GM03348 (cell line): ENCODE measurements at regions not wholly inside any gene's neighbourhood (a gene's known extent, or its start where the extent isn't known, plus 50 kb on each side); places are given as distances from the start of the nearest gene placed in this dataset.

ENCODE experiments used
- DNase-seq: peaks from one replicate; pipeline ENCODE4 v3.0.0; 2012; ENCODE audit warnings: low spot score

- DNase-seq, result no peak
Observed at GRCh38 chr19:34305221-34306083, 51.1 kb downstream of the GARRE1 start.

GRCh38 chr19:34306213-34306661 is 51.9 kb downstream of the GARRE1 start:
- DNase-seq, result no peak

GRCh38 chr19:34306824-34307223 is 52.5 kb downstream of the GARRE1 start:
- no peak for DNase-seq

- DNase-seq, result no peak
Observed at GRCh38 chr19:34308381-34309367, 54.3 kb downstream of the GARRE1 start.

- DNase-seq, result no peak
Observed at GRCh38 chr19:34309368-34310138, 55.2 kb downstream of the GARRE1 start.

GRCh38 chr19:34310494-34310981 is 54.5 kb upstream of the GPI start:
- DNase-seq, result no peak

GRCh38 chr19:34313188-34313587 is 51.8 kb upstream of the GPI start:
- peak; percentile 61 for DNase-seq

- DNase-seq, result no peak
Observed at GRCh38 chr19:34314437-34315313, 50.3 kb upstream of the GPI start.
